ENCODE measurements at regions not wholly inside any gene's neighbourhood (a gene's known extent, or its start where the extent isn't known, plus 50 kb on each side); places are given as distances from the start of the nearest gene placed in this dataset.
A peak's percentile ranks its signal among the peaks of the same experiment; 100 is the strongest.

GRCh38 chr4:149265645-149266044, 550.0 kb downstream of the IQCM start:
- no peaks in the 10 kb centered on the region for H3K36me3 Mint-ChIP-seq (ENCODE audit: low read depth)
- peaks cover 8% of the 10 kb centered on the region for H3K27me3 Mint-ChIP-seq (ENCODE audit: low read depth, poor library complexity)
- H3K27ac Mint-ChIP-seq, result no peak overlapping the region
- DNase-seq, result no peak
- H3K4me1 Mint-ChIP-seq, result no peaks in the 10 kb centered on the region
- H3K4me3 Mint-ChIP-seq, result no peak overlapping the region
- TF ChIP-seq CTCF (IDR thresholded peaks at IDR 0.05), result no peak
- peaks cover 15% of the 10 kb centered on the region for H3K9me3 Mint-ChIP-seq

- Mint-ChIP-seq H3K4me3 (no peak overlapping the region), H3K27ac (no peak overlapping the region), H3K4me1 (no peaks in the 10 kb centered on the region)
Observed at GRCh38 chr4:149264093-149264733, 551.4 kb downstream of the IQCM start.

GRCh38 chr4:149248191-149248764, 567.4 kb downstream of the IQCM start:
- no peaks in the 10 kb centered on the region for H3K9me3 Mint-ChIP-seq
- no peaks in the 10 kb centered on the region for H3K27me3 Mint-ChIP-seq (ENCODE audit: low read depth, poor library complexity)
- H3K4me3 Mint-ChIP-seq, result no peak overlapping the region
- H3K4me1 Mint-ChIP-seq, result no peaks in the 10 kb centered on the region
- H3K36me3 Mint-ChIP-seq (ENCODE audit: low read depth), result no peaks in the 10 kb centered on the region
- no peak overlapping the region for H3K27ac Mint-ChIP-seq
- no peak for DNase-seq
- no peak for TF ChIP-seq CTCF (IDR thresholded peaks at IDR 0.05)

More at GRCh38 chr4:149264093-149264733, 551.4 kb downstream of the IQCM start:
- Mint-ChIP-seq H3K9me3 (peaks cover 15% of the 10 kb centered on the region), H3K27me3 (ENCODE audit: low read depth, poor library complexity) (peaks cover 8% of the 10 kb centered on the region), H3K36me3 (ENCODE audit: low read depth) (no peaks in the 10 kb centered on the region)
- DNase-seq, result peak; percentile 15
- peak; percentile 52 for TF ChIP-seq CTCF (IDR thresholded peaks at IDR 0.05)

GRCh38 chr4:149247164-149247563, 568.5 kb downstream of the IQCM start:
- Mint-ChIP-seq H3K4me3 (no peak overlapping the region), H3K9me3 (no peaks in the 10 kb centered on the region), H3K36me3 (ENCODE audit: low read depth) (no peaks in the 10 kb centered on the region), H3K27ac (no peak overlapping the region), H3K27me3 (ENCODE audit: low read depth, poor library complexity) (no peaks in the 10 kb centered on the region), H3K4me1 (no peaks in the 10 kb centered on the region)
- DNase-seq, result no peak
- TF ChIP-seq CTCF (IDR thresholded peaks at IDR 0.05), result no peak

- H3K4me1 Mint-ChIP-seq, result no peaks in the 10 kb centered on the region
- H3K4me3 Mint-ChIP-seq, result no peak overlapping the region
- H3K27ac Mint-ChIP-seq, result no peak overlapping the region
- no peak for DNase-seq
- no peaks in the 10 kb centered on the region for H3K36me3 Mint-ChIP-seq (ENCODE audit: low read depth)
- no peaks in the 10 kb centered on the region for H3K27me3 Mint-ChIP-seq (ENCODE audit: low read depth, poor library complexity)
- TF ChIP-seq CTCF (IDR thresholded peaks at IDR 0.05), result no peak
- no peaks in the 10 kb centered on the region for H3K9me3 Mint-ChIP-seq
Observed at GRCh38 chr4:149245333-149245732, 570.3 kb downstream of the IQCM start.

- Mint-ChIP-seq H3K27me3 (ENCODE audit: low read depth, poor library complexity) (peaks cover 3% of the 10 kb centered on the region), H3K9me3 (no peaks in the 10 kb centered on the region), H3K27ac (no peak overlapping the region), H3K36me3 (ENCODE audit: low read depth) (no peaks in the 10 kb centered on the region), H3K4me3 (no peak overlapping the region), H3K4me1 (no peaks in the 10 kb centered on the region)
- no peak for TF ChIP-seq CTCF (IDR thresholded peaks at IDR 0.05)
- no peak for DNase-seq
Observed at GRCh38 chr4:149238097-149238496, 577.5 kb downstream of the IQCM start.

All from nephron progenitor cell (in vitro differentiated cells).